OCI-LY1 (cell line): ENCODE measurements at regions not wholly inside any gene's neighbourhood (a gene's known extent, or its start where the extent isn't known, plus 50 kb on each side); places are given as distances from the start of the nearest gene placed in this dataset.

Experiments
- H2AFZ ChIP-seq: fragments of 200-600 bp; sonication (generic), shearing (Covaris generic); 2 replicates; pipeline ENCODE4 v1.6.0; 2014; ENCODE audit warnings: antibody characterized with exemption, mild to moderate bottlenecking, low read length
- H3F3A ChIP-seq: fragments of 200-600 bp; sonication (generic), shearing (Covaris generic); 2 replicates; pipeline ENCODE4 v1.6.0; 2014; ENCODE audit warnings: mild to moderate bottlenecking, antibody characterized with exemption, low read length, moderate library complexity; ENCODE audit not compliant: insufficient read depth
- H3K27ac ChIP-seq: fragments of 200-600 bp; sonication (generic); 2 replicates; pipeline ENCODE4 v1.5.1; 2014; ENCODE audit warnings: low read length, mixed run types, mild to moderate bottlenecking, low read depth; ENCODE audit not compliant: poor library complexity, severe bottlenecking
- H3K27me3 ChIP-seq: fragments of 200-600 bp; sonication (generic); 2 replicates; pipeline ENCODE4 v1.6.0; 2014; ENCODE audit warnings: antibody characterized with exemption, mild to moderate bottlenecking, low read length, moderate library complexity; ENCODE audit not compliant: insufficient read depth
- H3K36me3 ChIP-seq: fragments of 200-600 bp; sonication (generic); 2 replicates; pipeline ENCODE4 v1.6.1; 2014; ENCODE audit warnings: mild to moderate bottlenecking, antibody characterized with exemption, low read length, moderate library complexity, mixed read lengths; ENCODE audit not compliant: insufficient read depth
- H3K4me1 ChIP-seq: fragments of 200-600 bp; sonication (generic); 2 replicates; pipeline ENCODE4 v1.5.1; 2014; ENCODE audit warnings: mild to moderate bottlenecking, low read length, moderate library complexity; ENCODE audit not compliant: insufficient read depth, severe bottlenecking
- H3K4me2 ChIP-seq: fragments of 200-600 bp; sonication (generic), shearing (Covaris generic); 2 replicates; pipeline ENCODE4 v1.6.1; 2014; ENCODE audit warnings: low read length
- H3K4me3 ChIP-seq: fragments of 200-600 bp; sonication (generic); 2 replicates; pipeline ENCODE4 v1.5.1; 2014; ENCODE audit warnings: low read length, low read depth, mild to moderate bottlenecking, mixed read lengths; ENCODE audit not compliant: poor library complexity, severe bottlenecking
- H3K79me2 ChIP-seq: fragments of 200-600 bp; shearing (Covaris generic); 2 replicates; pipeline ENCODE4 v1.6.1; 2016; ENCODE audit warnings: mixed run types, low read length, mixed read lengths; ENCODE audit not compliant: insufficient read depth
- H3K9ac ChIP-seq: fragments of 200-600 bp; sonication (generic), shearing (Covaris generic); 2 replicates; pipeline ENCODE4 v1.6.1; 2014; ENCODE audit warnings: mild to moderate bottlenecking, low read length, mixed read lengths
- H3K9me2 ChIP-seq: fragments of 200-600 bp; sonication (generic), shearing (Covaris generic); 2 replicates; pipeline ENCODE4 v1.6.1; 2014; ENCODE audit warnings: low read depth, mild to moderate bottlenecking, low read length, mixed read lengths
- H3K9me3 ChIP-seq: fragments of 200-600 bp; shearing (Covaris generic); 2 replicates; pipeline ENCODE4 v1.6.1; 2014; ENCODE audit warnings: low read length, mixed read lengths
- H4K20me1 ChIP-seq: fragments of 200-600 bp; sonication (generic), shearing (Covaris generic); 2 replicates; pipeline ENCODE4 v1.6.0; 2016; ENCODE audit warnings: mild to moderate bottlenecking, low read length; ENCODE audit not compliant: insufficient read depth
- EZH2 ChIP-seq: fragments of 200-600 bp; sonication (generic), shearing (Covaris generic); IDR thresholded peaks from 2 replicates; pipeline ENCODE4 v1.8.0; 2017; ENCODE audit warnings: borderline replicate concordance, mixed run types, mild to moderate bottlenecking, antibody characterized with exemption, low read length, moderate library complexity, mixed read lengths
- TF ChIP-seq, protein P1 (sequence below): fragments of 200-600 bp; sonication (generic), shearing (Covaris generic); IDR thresholded peaks from 2 replicates; pipeline ENCODE4 v1.5.1; 2017; ENCODE audit warnings: mild to moderate bottlenecking, antibody characterized with exemption, low read length, moderate library complexity, mixed read lengths

DNA sequence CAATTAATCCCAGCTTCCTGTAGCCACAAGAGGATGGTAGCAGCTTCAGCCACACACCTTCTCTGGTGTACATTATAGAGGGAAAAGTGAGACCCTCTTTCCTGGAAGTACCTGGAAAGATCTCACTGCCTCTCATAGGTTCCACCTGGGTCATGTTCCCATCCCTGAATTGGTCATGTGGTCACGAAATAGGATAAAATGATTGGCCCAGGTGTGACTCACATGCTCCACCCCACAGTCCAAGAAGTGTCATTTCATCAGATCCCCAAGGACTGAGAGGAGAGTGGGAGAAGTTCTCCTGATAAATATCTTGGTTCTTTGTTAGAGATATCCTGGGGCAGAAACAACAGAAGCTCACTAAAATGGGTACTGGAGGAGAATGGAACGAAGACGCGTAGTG, 142.4 kb downstream of the QRSL1 start:
- no peaks in the 10 kb centered on the region for H3K79me2 ChIP-seq
- no peak overlapping the region for H3K4me2 ChIP-seq
- H3K9me3 ChIP-seq = peaks cover 14% of the 10 kb centered on the region
- no peak overlapping the region for H3K4me3 ChIP-seq
- no peak for TF ChIP-seq EZH2
- TF ChIP-seq, protein P1, sequence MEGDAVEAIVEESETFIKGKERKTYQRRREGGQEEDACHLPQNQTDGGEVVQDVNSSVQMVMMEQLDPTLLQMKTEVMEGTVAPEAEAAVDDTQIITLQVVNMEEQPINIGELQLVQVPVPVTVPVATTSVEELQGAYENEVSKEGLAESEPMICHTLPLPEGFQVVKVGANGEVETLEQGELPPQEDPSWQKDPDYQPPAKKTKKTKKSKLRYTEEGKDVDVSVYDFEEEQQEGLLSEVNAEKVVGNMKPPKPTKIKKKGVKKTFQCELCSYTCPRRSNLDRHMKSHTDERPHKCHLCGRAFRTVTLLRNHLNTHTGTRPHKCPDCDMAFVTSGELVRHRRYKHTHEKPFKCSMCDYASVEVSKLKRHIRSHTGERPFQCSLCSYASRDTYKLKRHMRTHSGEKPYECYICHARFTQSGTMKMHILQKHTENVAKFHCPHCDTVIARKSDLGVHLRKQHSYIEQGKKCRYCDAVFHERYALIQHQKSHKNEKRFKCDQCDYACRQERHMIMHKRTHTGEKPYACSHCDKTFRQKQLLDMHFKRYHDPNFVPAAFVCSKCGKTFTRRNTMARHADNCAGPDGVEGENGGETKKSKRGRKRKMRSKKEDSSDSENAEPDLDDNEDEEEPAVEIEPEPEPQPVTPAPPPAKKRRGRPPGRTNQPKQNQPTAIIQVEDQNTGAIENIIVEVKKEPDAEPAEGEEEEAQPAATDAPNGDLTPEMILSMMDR = no peak
- no peaks in the 10 kb centered on the region for H4K20me1 ChIP-seq
- H3K4me1 ChIP-seq = peaks cover 30% of the 10 kb centered on the region
- H3K9me2 ChIP-seq = no peaks in the 10 kb centered on the region
- H3F3A ChIP-seq = no peaks in the 10 kb centered on the region
- H3K9ac ChIP-seq = no peak overlapping the region
- H3K27me3 ChIP-seq = no peaks in the 10 kb centered on the region
- H2AFZ ChIP-seq = no peak overlapping the region
- H3K36me3 ChIP-seq = no peaks in the 10 kb centered on the region
- no peak overlapping the region for H3K27ac ChIP-seq

DNA sequence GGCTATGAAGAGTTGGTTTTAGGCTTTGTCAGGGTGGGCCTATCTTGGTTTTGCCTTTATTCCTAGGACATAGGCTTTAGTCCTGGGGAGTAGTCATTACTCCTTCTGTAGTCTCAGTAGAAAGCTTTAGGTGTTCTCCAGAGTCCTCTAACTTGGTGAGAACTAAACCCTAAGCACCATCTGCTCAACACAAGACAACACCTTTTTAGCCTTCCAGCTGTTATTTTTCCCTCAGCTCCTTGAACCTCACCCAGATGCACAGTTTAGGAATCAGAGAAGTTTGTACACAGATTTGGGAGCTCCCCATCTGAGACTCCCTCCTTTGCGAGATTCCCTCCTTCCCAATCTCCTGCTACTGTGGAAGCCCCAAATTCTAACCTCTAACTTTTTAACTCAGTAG, 141.3 kb downstream of the QRSL1 start:
- Histone ChIP-seq H3K27me3 (no peaks in the 10 kb centered on the region), H3K79me2 (no peaks in the 10 kb centered on the region), H3K4me2 (no peak overlapping the region), H4K20me1 (no peaks in the 10 kb centered on the region), H3K9ac (no peak overlapping the region), H3K27ac (no peak overlapping the region), H3K9me3 (peaks cover 14% of the 10 kb centered on the region), H2AFZ (no peak overlapping the region), H3K4me3 (no peak overlapping the region), H3F3A (no peaks in the 10 kb centered on the region), H3K9me2 (no peaks in the 10 kb centered on the region), H3K36me3 (no peaks in the 10 kb centered on the region), H3K4me1 (peaks cover 41% of the 10 kb centered on the region)
- no peak for TF ChIP-seq EZH2
- TF ChIP-seq, protein P1 = no peak

DNA sequence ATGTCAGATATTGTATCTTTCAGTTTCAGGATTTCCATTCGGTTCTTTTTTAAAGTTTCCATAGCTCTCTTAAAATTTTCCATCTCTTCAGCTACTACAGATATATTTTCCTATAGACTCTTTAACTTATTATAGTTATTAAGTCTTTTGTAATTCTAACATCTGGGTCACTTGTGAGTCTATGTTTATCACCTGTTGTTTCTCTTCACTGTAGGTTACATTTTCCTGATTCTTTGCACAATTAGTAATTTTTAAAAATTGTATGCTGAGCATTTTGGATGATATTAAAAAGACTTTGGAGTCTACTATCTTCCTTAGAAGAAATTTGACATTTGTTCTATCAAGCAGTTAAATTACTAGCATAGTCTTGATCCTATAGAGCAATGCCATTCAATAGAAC, 140.7 kb downstream of the QRSL1 start:
- Histone ChIP-seq H3K36me3 (no peaks in the 10 kb centered on the region), H3K9me3 (peaks cover 14% of the 10 kb centered on the region), H3K27ac (no peak overlapping the region), H4K20me1 (no peaks in the 10 kb centered on the region), H3K4me3 (no peak overlapping the region), H3K4me2 (no peak overlapping the region), H3F3A (no peaks in the 10 kb centered on the region), H3K9ac (no peak overlapping the region), H3K4me1 (peaks cover 47% of the 10 kb centered on the region), H2AFZ (no peak overlapping the region), H3K27me3 (no peaks in the 10 kb centered on the region), H3K9me2 (no peaks in the 10 kb centered on the region), H3K79me2 (no peaks in the 10 kb centered on the region)
- TF ChIP-seq EZH2 = no peak
- TF ChIP-seq, protein P1 = no peak
